ENCODE measurements at regions not wholly inside any gene's neighbourhood (a gene's known extent, or its start where the extent isn't known, plus 50 kb on each side); places are given as distances from the start of the nearest gene placed in this dataset.

DNA sequence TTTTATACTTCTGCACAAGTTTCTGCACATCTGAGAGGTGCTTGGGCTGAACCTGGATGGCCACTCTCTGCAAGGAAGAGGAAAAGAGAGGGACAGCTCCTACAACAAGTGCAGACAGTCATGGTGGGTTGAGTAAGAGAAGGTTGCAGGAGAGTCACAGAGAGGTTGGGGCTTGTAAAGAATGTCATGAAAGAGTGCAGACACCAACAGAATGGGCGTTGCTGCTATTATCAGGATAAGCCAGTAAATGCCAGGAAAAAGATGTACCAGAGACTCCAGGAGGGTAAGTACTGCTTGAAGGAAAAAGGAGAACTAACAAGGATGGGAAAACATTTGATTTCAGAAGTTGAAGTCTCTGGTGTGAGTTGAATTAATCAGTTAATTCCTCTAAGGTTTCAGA lies 77.8 kb upstream of the NRP1 start:
- TF ChIP-seq SIRT6 (IDR thresholded peaks at IDR 0.05; ENCODE audit: low read length) (no peak), ATF2 (IDR thresholded peaks at IDR 0.05; ENCODE audit: low read length) (no peak)
- Histone ChIP-seq H2BK5ac (ENCODE audit: low read depth, low read length) (no peak overlapping the region), H3K79me1 (ENCODE audit: low read depth, low read length) (no peaks in the 10 kb centered on the region), H3K4ac (replicated peaks; ENCODE audit: insufficient read length, low read depth, low read length) (no peak overlapping the region), H3K4me3 (ENCODE audit: extremely low read depth in 1 of 4, insufficient read depth in 2 of 4, low read depth in 3 of 4, low read length in 4 of 4) (no peak overlapping the region), H3K56ac (replicated peaks; ENCODE audit: insufficient read length, low read depth, low read length) (no peak overlapping the region), H3K23ac (ENCODE audit: insufficient read length) (no peak overlapping the region), H2BK20ac (ENCODE audit: low read length) (no peak overlapping the region), H3K18ac (ENCODE audit: extremely low read depth, low read length) (no peak overlapping the region), H2AK5ac (ENCODE audit: low read depth, low read length) (no peak overlapping the region), H3K27me3 (replicated peaks in 1 of 4; ENCODE audit: control insufficient read depth in 3 of 4, extremely low read depth in 1 of 4, insufficient read depth in 3 of 4, low read length in 3 of 4) (no peaks in the 10 kb centered on the region), H3K4me1 (replicated peaks in 1 of 4; ENCODE audit: control insufficient read depth in 3 of 4, insufficient read depth in 4 of 4, low read length in 3 of 4) (no peaks in the 10 kb centered on the region), H3K23me2 (ENCODE audit: low read depth, low read length) (peaks cover 2% of the 10 kb centered on the region; the same call in 1 of the 2 replicates), H4K91ac (replicated peaks; ENCODE audit: insufficient read length, low read length) (no peak overlapping the region), H2BK15ac (ENCODE audit: low read length) (no peak overlapping the region; the same call in 1 of the 2 replicates), H3K4me2 (ENCODE audit: insufficient read depth in 1 of 2, low read depth in 2 of 2, low read length in 2 of 2) (no peak overlapping the region), H3K9me3 (ENCODE audit: insufficient read depth in 2 of 2, low read depth in 1 of 2, low read length in 1 of 2) (no peaks in the 10 kb centered on the region), H3K36me3 (ENCODE audit: control insufficient read depth in 2 of 4, insufficient read depth in 4 of 4, low read length in 3 of 4) (no peaks in the 10 kb centered on the region), H3K79me2 (ENCODE audit: control insufficient read depth in 1 of 2, insufficient read depth in 2 of 2, low read length in 2 of 2) (no peaks in the 10 kb centered on the region), H2BK12ac (ENCODE audit: low read depth, low read length) (no peak overlapping the region), H4K8ac (ENCODE audit: extremely low read depth, insufficient read depth, low read length) (no peak overlapping the region), H2AFZ (ENCODE audit: low read length) (no peak overlapping the region), H3K27ac (ENCODE audit: low read depth, low read length) (no peak overlapping the region), H4K20me1 (replicated peaks in 1 of 2; ENCODE audit: control insufficient read depth in 1 of 2, insufficient read depth in 2 of 2, low read length in 2 of 2) (no peaks in the 10 kb centered on the region), H4K5ac (ENCODE audit: insufficient read length, low read depth, low read length) (no peak overlapping the region), H3K14ac (ENCODE audit: insufficient read length) (no peak overlapping the region), H2BK120ac (replicated peaks; ENCODE audit: low read depth, low read length) (no peak overlapping the region), H3K9ac (replicated peaks in 1 of 4; ENCODE audit: extremely low read depth in 1 of 4, low read depth in 3 of 4, low read length in 3 of 4) (no peak overlapping the region)
- POLR2A ChIA-PET (ENCODE audit: partially characterized antibody) = interaction anchor here (0.6 kb wide), 1 partner anchor 13 kb away, joined by 3 read pairs; no protein-coding TSS in a partner anchor
- WGBS, 2 experiments (ENCODE audit: extremely low coverage in 1 of 2, insufficient coverage in 1 of 2, insufficient read length in 1 of 2, insufficient replicate concordance in 2 of 2, low coverage in 1 of 2, low lambda C conversion rate in 2 of 2, missing lambda C conversion rate in 1 of 2) = 81% methylated on average over 1 of the region's 1 CpG; no CpG with 5 or more reads in 1 of the 2 experiments
- FAIRE-seq (no peak), DNase-seq (ENCODE audit: low read depth in 1 of 2, low spot score in 2 of 2) (no peak)
- CTCF ChIA-PET (ENCODE audit: partially characterized antibody) = interaction anchor here (0.9 to 1.3 kb wide), 4 partner anchors 16 to 84 kb away, joined by 3 read pairs; no protein-coding TSS in a partner anchor

All from H1 (cell line).